Liver (tissue), 8 donors: ENCODE measurements at regions not wholly inside any gene's neighbourhood (a gene's known extent, or its start where the extent isn't known, plus 50 kb on each side); places are given as distances from the start of the nearest gene placed in this dataset.

ENCODE experiments used
- DNase-seq: peaks from one replicate; pipeline ENCODE4 v3.0.0-alpha.2; 2017; ENCODE audit warnings: low spot score
- H3K27ac ChIP-seq, 2 donors: one replicate each; pipeline ENCODE4 v1.7.0; 2013; ENCODE audit warnings: inconsistent platforms in 2 of 2, low read length in 2 of 2, control low read depth in 1 of 2, low read depth in 1 of 2, mild to moderate bottlenecking in 1 of 2
- H3K27me3 ChIP-seq, 4 donors: one replicate each; pipeline versions ENCODE4 v1.6.1 to v1.7.0; 2013; ENCODE audit warnings: low read length in 3 of 4, inconsistent platforms in 1 of 4, mild to moderate bottlenecking in 1 of 4, moderate library complexity in 1 of 4; ENCODE audit not compliant: control insufficient read depth in 4 of 4, insufficient read depth in 4 of 4
- H3K36me3 ChIP-seq, 4 donors: one replicate each; pipeline versions ENCODE4 v1.6.1 to v1.7.0; 2013; ENCODE audit warnings: low read length in 3 of 4, mild to moderate bottlenecking in 3 of 4, low read depth in 1 of 4, moderate library complexity in 1 of 4; ENCODE audit not compliant: control insufficient read depth in 4 of 4, insufficient read depth in 3 of 4
- H3K4me1 ChIP-seq, 4 donors: one replicate each; pipeline versions ENCODE4 v1.6.1 to v1.7.0; 2013; ENCODE audit warnings: low read length in 3 of 4, mild to moderate bottlenecking in 3 of 4, moderate library complexity in 1 of 4; ENCODE audit not compliant: control insufficient read depth in 4 of 4, insufficient read depth in 4 of 4
- H3K4me3 ChIP-seq, 3 donors: one replicate each; pipeline versions ENCODE4 v1.6.1 to v1.7.0; 2013; ENCODE audit warnings: low read length in 3 of 3, control low read depth in 1 of 3, low read depth in 1 of 3, mild to moderate bottlenecking in 1 of 3
- H3K9ac ChIP-seq, 2 donors: one replicate each; pipeline ENCODE4 v1.7.0; 2013; ENCODE audit warnings: low read length in 2 of 2, mild to moderate bottlenecking in 2 of 2, moderate library complexity in 2 of 2, control low read depth in 1 of 2, low read depth in 1 of 2
- H3K9me3 ChIP-seq, 4 donors: one replicate each; pipeline versions ENCODE4 v1.6.1 to v1.7.0; 2013; ENCODE audit warnings: low read length in 3 of 4; ENCODE audit not compliant: control insufficient read depth in 4 of 4
- FOXA1 ChIP-seq: IDR thresholded peaks from 2 replicates; pipeline ENCODE4 v1.6.1; 2016; ENCODE audit warnings: antibody characterized with exemption
- FOXA2 ChIP-seq: IDR thresholded peaks from 2 replicates; pipeline ENCODE4 v1.6.1; 2016; ENCODE audit warnings: antibody characterized with exemption
- GABPA ChIP-seq, 2 donors: IDR thresholded peaks in 1 of 2; conservative IDR thresholded peaks in 1 of 2; 2 replicates each; pipeline ENCODE4 v1.6.1; 2016; ENCODE audit warnings: antibody characterized with exemption in 2 of 2, mild to moderate bottlenecking in 1 of 2, moderate library complexity in 1 of 2
- HNF4G ChIP-seq: IDR thresholded peaks from 2 replicates; pipeline ENCODE4 v1.6.1; 2016; ENCODE audit warnings: antibody characterized with exemption
- NR2F2 ChIP-seq: IDR thresholded peaks from 2 replicates; pipeline ENCODE4 v1.6.1; 2016; ENCODE audit warnings: antibody characterized with exemption
- RAD21 ChIP-seq, 2 donors: IDR thresholded peaks; 2 replicates each; pipeline ENCODE4 v1.6.1; 2016; ENCODE audit warnings: antibody characterized with exemption in 2 of 2, mild to moderate bottlenecking in 2 of 2
- RXRA ChIP-seq, 2 donors: IDR thresholded peaks; 2 replicates each; pipeline ENCODE4 v1.6.1; 2017 to 2018; ENCODE audit warnings: antibody characterized with exemption in 2 of 2, mild to moderate bottlenecking in 1 of 2
- TAF1 ChIP-seq: conservative IDR thresholded peaks from 2 replicates; pipeline ENCODE4 v1.6.1; 2016; ENCODE audit warnings: antibody characterized with exemption, mild to moderate bottlenecking
- YY1 ChIP-seq: IDR thresholded peaks from 2 replicates; pipeline ENCODE4 v1.6.1; 2016; ENCODE audit warnings: antibody characterized with exemption, mild to moderate bottlenecking
- WGBS: extraction: QIAGEN DNeasy Blood & Tissue Kit; methylation state at CpG from one replicate; pipeline ENCODE4 v1.1.7; 2013; 5-methylcytosine and 5-hydroxymethylcytosine counted together
- TF ChIP-seq, protein P1 (sequence below): IDR thresholded peaks from 2 replicates; pipeline ENCODE4 v1.6.1; 2016; ENCODE audit warnings: antibody characterized with exemption
- TF ChIP-seq, protein P2 (sequence below): IDR thresholded peaks from 2 replicates; pipeline ENCODE4 v1.6.1; 2016; ENCODE audit warnings: antibody characterized with exemption
- TF ChIP-seq, protein P3 (sequence below): fragments of 150-350 bp; IDR thresholded peaks from 2 replicates; pipeline ENCODE4 v1.5.1; 2017; ENCODE audit warnings: improper control_type of control experiment, low read depth, low read length; ENCODE audit not compliant: missing input control
- TF ChIP-seq, protein P4 (sequence below): IDR thresholded peaks from 2 replicates; pipeline ENCODE4 v1.6.1; 2016; ENCODE audit warnings: antibody characterized with exemption
- TF ChIP-seq, protein P5 (sequence below): IDR thresholded peaks from 2 replicates; pipeline ENCODE4 v1.6.1; 2016; ENCODE audit warnings: antibody characterized with exemption, mild to moderate bottlenecking
- donor health status: healthy.
- donor health status: healthy.
- donor health status: healthy.
- donor health status: healthy.
- donor health status: healthy.

DNA sequence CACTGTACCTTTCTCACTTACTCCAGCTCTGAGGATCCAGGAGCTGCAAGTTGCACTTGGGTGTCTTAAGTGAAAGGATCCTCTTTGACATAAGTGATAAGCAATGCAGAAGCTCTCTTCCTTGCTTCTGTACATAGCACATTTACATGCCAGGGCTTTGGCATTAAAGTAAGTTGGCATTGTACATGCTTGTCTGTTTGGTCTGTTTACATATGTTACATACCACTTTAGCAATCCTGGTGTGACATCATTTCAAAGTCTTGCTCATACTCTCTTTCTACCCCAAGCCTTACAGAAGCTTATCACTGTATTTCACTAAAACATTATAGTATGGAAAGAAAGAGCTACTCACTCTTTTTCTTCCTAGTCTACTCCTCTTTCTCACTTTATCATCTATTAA lies 2548.3 kb downstream of the ARAP2 start:
- H3K4me1 ChIP-seq = no peaks in the 10 kb centered on the region
- no peak for DNase-seq
- H3K27me3 ChIP-seq = no peaks in the 10 kb centered on the region
- no peak overlapping the region for H3K4me3 ChIP-seq
- no peak overlapping the region for H3K27ac ChIP-seq
- no peak for TF ChIP-seq YY1
- TF ChIP-seq HNF4G = no peak
- no peak for TF ChIP-seq FOXA1
- TF ChIP-seq, protein P1, sequence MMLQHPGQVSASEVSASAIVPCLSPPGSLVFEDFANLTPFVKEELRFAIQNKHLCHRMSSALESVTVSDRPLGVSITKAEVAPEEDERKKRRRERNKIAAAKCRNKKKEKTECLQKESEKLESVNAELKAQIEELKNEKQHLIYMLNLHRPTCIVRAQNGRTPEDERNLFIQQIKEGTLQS = no peak
- TF ChIP-seq FOXA2 = no peak
- TF ChIP-seq RAD21 (IDR thresholded peaks at IDR 0.05) = no peak
- TF ChIP-seq, protein P2, sequence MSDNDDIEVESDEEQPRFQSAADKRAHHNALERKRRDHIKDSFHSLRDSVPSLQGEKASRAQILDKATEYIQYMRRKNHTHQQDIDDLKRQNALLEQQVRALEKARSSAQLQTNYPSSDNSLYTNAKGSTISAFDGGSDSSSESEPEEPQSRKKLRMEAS = no peak
- TF ChIP-seq, protein P3, sequence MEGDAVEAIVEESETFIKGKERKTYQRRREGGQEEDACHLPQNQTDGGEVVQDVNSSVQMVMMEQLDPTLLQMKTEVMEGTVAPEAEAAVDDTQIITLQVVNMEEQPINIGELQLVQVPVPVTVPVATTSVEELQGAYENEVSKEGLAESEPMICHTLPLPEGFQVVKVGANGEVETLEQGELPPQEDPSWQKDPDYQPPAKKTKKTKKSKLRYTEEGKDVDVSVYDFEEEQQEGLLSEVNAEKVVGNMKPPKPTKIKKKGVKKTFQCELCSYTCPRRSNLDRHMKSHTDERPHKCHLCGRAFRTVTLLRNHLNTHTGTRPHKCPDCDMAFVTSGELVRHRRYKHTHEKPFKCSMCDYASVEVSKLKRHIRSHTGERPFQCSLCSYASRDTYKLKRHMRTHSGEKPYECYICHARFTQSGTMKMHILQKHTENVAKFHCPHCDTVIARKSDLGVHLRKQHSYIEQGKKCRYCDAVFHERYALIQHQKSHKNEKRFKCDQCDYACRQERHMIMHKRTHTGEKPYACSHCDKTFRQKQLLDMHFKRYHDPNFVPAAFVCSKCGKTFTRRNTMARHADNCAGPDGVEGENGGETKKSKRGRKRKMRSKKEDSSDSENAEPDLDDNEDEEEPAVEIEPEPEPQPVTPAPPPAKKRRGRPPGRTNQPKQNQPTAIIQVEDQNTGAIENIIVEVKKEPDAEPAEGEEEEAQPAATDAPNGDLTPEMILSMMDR = no peak
- H3K36me3 ChIP-seq = no peaks in the 10 kb centered on the region
- no peak overlapping the region for H3K9ac ChIP-seq
- no peaks in the 10 kb centered on the region for H3K9me3 ChIP-seq

DNA sequence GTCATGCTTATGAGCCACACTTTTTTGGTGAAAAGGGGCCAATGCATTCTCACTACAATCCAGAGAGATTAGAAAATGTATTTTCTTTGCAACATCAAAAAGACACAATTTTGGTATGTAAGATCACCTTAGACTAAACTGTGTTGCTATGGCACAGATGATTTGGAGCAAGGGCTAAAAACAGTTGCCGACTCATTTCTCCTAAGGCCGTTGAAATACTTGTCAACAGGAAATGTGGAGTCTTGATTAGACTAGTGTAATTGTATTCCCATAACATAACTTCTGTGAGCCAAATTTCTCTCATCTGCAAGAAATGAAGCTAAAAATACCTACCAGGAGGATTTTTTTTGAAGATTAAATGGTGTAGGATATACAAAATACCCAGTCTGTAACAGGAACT lies 2547.7 kb downstream of the ARAP2 start:
- H3K4me3 ChIP-seq = no peak overlapping the region
- DNase-seq = no peak
- TF ChIP-seq GABPA (IDR thresholded peaks at IDR 0.05 in 1 of 2, conservative IDR thresholded peaks at IDR 0.05 in 1 of 2) (no peak), NR2F2 (no peak), FOXA2 (no peak), RXRA (IDR thresholded peaks at IDR 0.05) (no peak), YY1 (no peak), TAF1 (no peak), HNF4G (no peak), RAD21 (IDR thresholded peaks at IDR 0.05) (no peak)
- TF ChIP-seq, protein P4, sequence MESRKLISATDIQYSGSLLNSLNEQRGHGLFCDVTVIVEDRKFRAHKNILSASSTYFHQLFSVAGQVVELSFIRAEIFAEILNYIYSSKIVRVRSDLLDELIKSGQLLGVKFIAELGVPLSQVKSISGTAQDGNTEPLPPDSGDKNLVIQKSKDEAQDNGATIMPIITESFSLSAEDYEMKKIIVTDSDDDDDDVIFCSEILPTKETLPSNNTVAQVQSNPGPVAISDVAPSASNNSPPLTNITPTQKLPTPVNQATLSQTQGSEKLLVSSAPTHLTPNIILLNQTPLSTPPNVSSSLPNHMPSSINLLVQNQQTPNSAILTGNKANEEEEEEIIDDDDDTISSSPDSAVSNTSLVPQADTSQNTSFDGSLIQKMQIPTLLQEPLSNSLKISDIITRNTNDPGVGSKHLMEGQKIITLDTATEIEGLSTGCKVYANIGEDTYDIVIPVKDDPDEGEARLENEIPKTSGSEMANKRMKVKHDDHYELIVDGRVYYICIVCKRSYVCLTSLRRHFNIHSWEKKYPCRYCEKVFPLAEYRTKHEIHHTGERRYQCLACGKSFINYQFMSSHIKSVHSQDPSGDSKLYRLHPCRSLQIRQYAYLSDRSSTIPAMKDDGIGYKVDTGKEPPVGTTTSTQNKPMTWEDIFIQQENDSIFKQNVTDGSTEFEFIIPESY = no peak
- TF ChIP-seq, protein P5, sequence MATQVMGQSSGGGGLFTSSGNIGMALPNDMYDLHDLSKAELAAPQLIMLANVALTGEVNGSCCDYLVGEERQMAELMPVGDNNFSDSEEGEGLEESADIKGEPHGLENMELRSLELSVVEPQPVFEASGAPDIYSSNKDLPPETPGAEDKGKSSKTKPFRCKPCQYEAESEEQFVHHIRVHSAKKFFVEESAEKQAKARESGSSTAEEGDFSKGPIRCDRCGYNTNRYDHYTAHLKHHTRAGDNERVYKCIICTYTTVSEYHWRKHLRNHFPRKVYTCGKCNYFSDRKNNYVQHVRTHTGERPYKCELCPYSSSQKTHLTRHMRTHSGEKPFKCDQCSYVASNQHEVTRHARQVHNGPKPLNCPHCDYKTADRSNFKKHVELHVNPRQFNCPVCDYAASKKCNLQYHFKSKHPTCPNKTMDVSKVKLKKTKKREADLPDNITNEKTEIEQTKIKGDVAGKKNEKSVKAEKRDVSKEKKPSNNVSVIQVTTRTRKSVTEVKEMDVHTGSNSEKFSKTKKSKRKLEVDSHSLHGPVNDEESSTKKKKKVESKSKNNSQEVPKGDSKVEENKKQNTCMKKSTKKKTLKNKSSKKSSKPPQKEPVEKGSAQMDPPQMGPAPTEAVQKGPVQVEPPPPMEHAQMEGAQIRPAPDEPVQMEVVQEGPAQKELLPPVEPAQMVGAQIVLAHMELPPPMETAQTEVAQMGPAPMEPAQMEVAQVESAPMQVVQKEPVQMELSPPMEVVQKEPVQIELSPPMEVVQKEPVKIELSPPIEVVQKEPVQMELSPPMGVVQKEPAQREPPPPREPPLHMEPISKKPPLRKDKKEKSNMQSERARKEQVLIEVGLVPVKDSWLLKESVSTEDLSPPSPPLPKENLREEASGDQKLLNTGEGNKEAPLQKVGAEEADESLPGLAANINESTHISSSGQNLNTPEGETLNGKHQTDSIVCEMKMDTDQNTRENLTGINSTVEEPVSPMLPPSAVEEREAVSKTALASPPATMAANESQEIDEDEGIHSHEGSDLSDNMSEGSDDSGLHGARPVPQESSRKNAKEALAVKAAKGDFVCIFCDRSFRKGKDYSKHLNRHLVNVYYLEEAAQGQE = no peak
- TF ChIP-seq, protein P2 = no peak
- TF ChIP-seq, protein P1 = no peak
- H3K27me3 ChIP-seq = no peaks in the 10 kb centered on the region
- H3K9me3 ChIP-seq = no peaks in the 10 kb centered on the region
- no peaks in the 10 kb centered on the region for H3K36me3 ChIP-seq
- H3K9ac ChIP-seq = no peak overlapping the region
- no peak overlapping the region for H3K27ac ChIP-seq
- WGBS = 52% methylated on average over 2 of the region's 2 CpGs
- H3K4me1 ChIP-seq = no peaks in the 10 kb centered on the region
